Superior temporal gyrus (tissue), 1 donor: ENCODE measurements at regions not wholly inside any gene's neighbourhood (a gene's known extent, or its start where the extent isn't known, plus 50 kb on each side); places are given as distances from the start of the nearest gene placed in this dataset.

Experiments
- DNase-seq: peaks from one replicate; pipeline ENCODE4 v3.0.0-alpha.2; 2016; ENCODE audit errors: extremely low spot score

DNA sequence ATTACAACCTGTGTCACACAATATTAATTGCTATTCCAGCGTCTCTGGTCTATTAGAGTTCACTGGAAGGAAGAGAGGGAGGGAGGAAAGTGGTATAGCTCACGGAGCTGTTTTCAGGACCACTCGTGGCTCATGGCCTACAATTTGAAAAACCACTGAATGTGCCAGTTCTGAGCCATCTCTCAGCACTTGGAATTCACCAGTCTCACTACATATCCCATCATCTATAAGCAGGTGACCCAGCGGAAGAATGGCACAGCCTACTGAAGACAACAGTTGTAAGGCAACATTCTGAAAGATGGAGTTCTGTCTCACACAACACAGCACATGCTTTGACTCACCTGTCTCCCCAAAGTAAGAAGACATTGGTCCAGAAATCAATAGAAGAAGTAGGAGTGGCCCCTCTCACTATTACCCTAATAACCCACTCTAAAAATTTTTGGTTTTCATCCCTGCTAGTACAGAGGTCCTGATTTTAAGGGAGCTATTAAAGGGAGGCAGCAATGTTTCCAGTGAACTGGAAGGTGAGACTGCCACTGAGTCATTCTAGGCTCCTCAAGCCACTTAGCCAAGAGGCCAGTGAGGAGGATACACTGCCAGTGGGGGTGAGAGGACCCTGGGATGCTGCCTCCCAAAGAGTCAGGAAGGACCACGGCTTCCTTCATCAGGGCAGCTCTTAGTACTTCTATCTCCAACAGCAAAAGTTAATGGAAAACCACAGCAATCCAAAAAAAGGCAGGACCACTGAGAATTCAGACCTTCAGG lies 50.0 kb upstream of the DOCK9 start:
- no peak for DNase-seq

- no peak for DNase-seq
These were observed 51.0 kb upstream of the DOCK9 start for GRCh38 chr13:99028890-99029289.

DNA sequence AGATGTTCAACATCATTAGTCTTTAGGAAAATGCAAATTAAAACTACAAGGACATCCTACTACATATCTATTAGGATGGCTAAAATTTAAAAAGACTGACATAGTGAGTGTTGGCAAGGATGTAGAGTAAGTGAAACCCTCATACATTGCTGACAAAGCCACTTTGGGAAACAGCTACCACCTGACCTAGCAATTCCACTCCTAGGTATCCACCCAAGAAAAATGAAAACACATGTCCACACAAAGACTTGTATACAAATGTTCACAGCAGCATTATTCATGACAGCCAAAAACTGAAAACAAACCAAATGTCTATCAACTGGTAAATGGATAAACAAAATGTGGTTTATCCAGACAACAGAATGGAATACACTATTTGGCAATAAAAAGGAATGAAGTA lies 51.7 kb upstream of the DOCK9 start:
- no peak for DNase-seq

- no peak for DNase-seq
These were observed 52.5 kb upstream of the DOCK9 start for GRCh38 chr13:99030326-99030725.

DNA sequence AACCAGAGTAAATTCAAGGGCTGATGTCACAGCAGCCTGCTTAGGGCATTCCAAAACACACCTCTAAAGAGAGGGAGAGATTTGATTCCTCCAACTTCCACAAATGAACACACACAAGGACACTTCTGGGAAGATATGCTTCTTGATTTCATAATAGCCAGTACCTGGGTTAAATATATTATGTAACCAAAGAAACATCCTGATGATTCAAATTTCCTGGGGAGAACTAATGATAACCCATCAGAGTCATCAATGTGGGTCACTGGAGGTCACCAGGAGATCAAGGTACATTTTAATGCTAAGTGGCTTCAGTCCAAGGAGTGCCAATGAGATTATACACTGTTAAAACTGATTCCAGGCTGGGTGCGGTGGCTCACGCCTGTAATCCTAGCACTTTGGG lies 54.0 kb upstream of the DOCK9 start:
- no peak for DNase-seq

DNA sequence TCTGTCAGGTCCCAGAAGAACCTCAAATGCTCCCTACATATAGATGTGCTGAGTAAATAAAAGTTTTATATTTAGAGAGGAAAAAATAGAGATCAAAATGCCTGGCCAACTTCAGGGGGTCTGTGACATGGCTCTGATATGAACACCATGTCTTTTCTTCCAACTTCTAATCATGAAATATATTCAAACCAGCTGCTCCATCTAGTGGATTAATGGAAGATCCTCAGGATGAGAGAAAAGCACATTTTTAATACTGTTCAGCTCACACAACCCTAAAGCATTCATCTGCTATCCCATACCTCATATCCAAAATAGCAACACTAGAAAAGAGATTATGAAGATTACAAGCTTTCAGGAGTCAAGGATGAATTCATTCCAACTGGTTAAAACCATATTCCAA lies 56.0 kb upstream of the DOCK9 start:
- DNase-seq: peak; percentile 90

GRCh38 chr13:99034333-99035085 lies 56.6 kb upstream of the DOCK9 start:
- DNase-seq: no peak

GRCh38 chr13:99035715-99036114 lies 57.9 kb upstream of the DOCK9 start:
- DNase-seq: no peak

GRCh38 chr13:99037756-99038155 lies 59.9 kb upstream of the DOCK9 start:
- DNase-seq: no peak

GRCh38 chr13:99039718-99040280 lies 61.9 kb upstream of the DOCK9 start:
- DNase-seq: no peak

- no peak for DNase-seq
These were observed 62.8 kb upstream of the DOCK9 start for GRCh38 chr13:99040536-99041131.

- no peak for DNase-seq
These were observed 63.5 kb upstream of the DOCK9 start for GRCh38 chr13:99041337-99041736.

- no peak for DNase-seq
These were observed 63.9 kb upstream of the DOCK9 start for GRCh38 chr13:99041788-99042187.

GRCh38 chr13:99042521-99043250 lies 64.8 kb upstream of the DOCK9 start:
- DNase-seq: no peak

GRCh38 chr13:99043831-99044231 lies 66.0 kb upstream of the DOCK9 start:
- no peak for DNase-seq

- no peak for DNase-seq
These were observed 66.9 kb upstream of the DOCK9 start for GRCh38 chr13:99044764-99045163.

GRCh38 chr13:99045396-99045795 lies 67.5 kb upstream of the DOCK9 start:
- no peak for DNase-seq

- DNase-seq: no peak
These were observed 69.0 kb upstream of the DOCK9 start for GRCh38 chr13:99046851-99047250.

GRCh38 chr13:99050983-99051488 lies 73.2 kb upstream of the DOCK9 start:
- DNase-seq: no peak

DNA sequence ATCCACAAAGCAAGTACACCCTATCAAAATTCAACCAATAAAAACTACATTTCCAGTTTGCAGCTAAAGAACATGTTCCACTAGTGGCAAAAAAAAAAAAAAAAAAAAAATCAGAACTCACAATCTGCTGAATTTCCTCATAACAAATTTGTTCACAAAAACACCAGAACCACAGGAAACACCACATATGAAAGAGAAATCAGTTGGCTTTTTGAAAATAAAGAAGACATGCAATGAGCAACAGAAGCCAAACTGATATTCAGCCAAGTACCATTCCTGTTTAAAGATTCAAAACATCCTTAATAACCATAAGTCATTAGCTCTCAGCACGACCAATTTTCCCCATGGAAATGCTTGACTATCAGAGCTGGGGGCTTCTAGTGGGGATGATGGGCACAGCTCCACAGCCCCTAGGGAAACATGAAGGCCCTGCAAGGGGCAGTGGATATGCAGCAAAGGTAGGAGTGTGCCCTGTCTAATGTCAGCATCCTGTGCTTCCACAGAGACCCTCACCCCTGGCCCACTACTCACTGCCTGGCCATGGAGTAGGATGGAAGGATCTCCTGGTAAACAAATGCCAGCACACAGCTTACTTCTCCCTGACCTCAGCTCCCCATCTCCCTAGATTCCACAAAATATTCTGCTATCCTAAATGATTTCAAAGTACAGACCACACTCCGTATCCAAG lies 74.0 kb upstream of the DOCK9 start:
- DNase-seq: no peak

DNA sequence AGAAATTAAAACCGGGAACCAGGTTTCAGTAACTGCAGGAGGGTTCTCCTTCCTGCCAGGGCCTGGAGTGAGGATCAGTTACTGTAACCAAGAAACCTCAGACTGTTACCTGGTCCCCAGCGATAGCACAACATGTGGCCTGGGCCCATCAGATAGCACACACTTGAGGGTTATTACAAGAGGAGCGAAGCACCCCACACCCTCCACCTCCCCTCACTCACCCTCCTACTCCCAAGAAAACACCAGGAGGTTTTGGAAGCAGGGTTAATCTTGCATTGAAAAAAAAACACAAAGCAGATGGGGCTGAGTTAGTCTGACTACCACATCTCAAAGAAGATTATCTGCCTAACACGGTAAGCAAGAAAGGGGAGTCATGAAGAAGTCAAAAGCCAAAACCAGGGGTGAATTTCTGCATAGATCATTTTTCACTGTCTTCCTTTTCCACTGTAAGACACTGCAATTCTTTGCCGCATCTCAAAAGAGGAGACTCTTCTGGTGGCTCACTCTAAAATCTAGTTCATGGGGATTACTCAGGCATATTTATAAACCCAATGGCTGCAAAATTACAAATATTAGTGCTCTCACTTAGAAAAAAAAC lies 75.9 kb upstream of the DOCK9 start:
- no peak for DNase-seq
